ENCODE measurements at regions not wholly inside any gene's neighbourhood (a gene's known extent, or its start where the extent isn't known, plus 50 kb on each side); places are given as distances from the start of the nearest gene placed in this dataset.

DNA sequence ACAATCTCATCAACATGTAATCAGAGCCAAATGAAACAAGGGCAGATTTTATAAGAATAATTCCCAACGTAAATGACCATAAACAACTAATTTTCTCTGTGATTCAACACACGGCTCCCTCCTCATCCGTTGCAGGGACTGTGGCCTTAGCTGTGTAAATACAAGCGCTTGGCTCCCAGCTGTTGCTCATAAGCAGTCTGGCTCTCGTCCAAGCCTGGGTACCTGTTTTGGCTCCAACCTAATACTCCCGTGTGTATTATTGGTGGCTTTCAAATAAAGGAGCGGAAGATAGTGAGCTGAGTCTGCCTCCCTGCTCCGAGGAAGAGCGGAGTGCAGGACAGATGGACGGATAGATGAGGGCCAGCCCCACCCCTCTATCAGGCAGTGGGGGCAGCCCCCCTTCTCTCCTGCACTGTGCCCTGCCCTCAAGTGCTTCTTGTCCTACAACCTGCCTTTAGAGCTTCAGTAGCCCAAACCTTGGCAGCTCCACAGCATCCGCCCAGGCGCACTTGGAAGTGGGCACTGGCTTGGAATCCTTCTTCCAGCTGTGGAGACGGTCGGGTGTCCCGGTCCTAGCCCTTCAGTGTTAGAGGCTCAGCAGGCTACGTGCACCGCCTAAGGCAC is 670.9 kb downstream of the BRD1 start:
- Histone ChIP-seq H3K4me3 (ENCODE audit: low read length) (no peak overlapping the region), H3K9me3 (ENCODE audit: insufficient read depth, low read depth, low read length) (no peaks in the 10 kb centered on the region), H3K27me3 (ENCODE audit: insufficient read depth, low read length) (no peaks in the 10 kb centered on the region), H3K27ac (ENCODE audit: low read length) (no peak overlapping the region), H3K4me1 (ENCODE audit: insufficient read depth, low read length) (peaks cover 3% of the 10 kb centered on the region; the same call in 1 of the 2 replicates), H3K36me3 (ENCODE audit: insufficient read depth, low read depth, low read length) (no peaks in the 10 kb centered on the region), H3K9ac (ENCODE audit: low read depth, low read length) (no peak overlapping the region)

DNA sequence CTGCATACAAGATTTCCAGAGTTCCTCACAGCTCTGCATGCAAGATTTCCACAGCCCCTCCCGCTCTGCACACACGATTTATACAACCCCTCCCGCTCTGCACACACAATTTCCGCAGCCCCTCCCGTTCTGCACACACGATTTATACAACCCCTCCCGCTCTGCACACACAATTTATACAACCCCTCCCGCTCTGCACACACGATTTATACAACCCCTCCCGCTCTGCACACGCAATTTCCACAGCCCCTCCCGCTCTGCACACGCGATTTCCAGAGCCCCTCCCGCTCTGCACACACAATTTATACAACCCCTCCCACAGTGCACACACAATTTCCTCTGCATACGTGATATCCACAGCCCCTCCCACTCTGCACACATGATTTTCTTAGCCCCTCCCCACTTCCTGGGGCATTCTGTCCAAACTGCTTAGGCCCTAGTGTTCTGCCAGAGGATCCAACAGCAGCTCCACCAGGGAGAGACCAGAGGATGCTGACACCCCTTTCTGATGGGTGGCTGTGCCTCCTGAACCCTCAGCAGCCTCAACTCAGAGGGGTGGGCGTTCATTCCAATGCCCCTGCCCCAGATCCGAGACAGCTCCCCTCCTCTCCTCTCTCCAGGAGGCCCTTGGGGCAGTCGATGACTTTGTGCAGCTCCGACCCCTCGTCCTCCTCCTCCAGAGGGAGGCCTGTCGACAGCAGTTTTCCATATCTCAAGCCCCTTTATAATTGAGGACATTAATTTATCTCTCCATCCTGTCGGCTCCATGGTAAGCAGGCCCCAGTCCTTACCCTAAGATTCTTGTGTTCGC is 671.7 kb downstream of the BRD1 start:
- H3K36me3 ChIP-seq (ENCODE audit: insufficient read depth, low read depth, low read length): no peaks in the 10 kb centered on the region
- H3K9me3 ChIP-seq (ENCODE audit: insufficient read depth, low read depth, low read length): no peaks in the 10 kb centered on the region
- no peak overlapping the region for H3K9ac ChIP-seq (ENCODE audit: low read depth, low read length)
- peaks cover 3% of the 10 kb centered on the region; the same call in 1 of the 2 replicates for H3K4me1 ChIP-seq (ENCODE audit: insufficient read depth, low read length)
- no peak overlapping the region for H3K4me3 ChIP-seq (ENCODE audit: low read length)
- no peak overlapping the region for H3K27ac ChIP-seq (ENCODE audit: low read length)
- no peaks in the 10 kb centered on the region for H3K27me3 ChIP-seq (ENCODE audit: insufficient read depth, low read length)

DNA sequence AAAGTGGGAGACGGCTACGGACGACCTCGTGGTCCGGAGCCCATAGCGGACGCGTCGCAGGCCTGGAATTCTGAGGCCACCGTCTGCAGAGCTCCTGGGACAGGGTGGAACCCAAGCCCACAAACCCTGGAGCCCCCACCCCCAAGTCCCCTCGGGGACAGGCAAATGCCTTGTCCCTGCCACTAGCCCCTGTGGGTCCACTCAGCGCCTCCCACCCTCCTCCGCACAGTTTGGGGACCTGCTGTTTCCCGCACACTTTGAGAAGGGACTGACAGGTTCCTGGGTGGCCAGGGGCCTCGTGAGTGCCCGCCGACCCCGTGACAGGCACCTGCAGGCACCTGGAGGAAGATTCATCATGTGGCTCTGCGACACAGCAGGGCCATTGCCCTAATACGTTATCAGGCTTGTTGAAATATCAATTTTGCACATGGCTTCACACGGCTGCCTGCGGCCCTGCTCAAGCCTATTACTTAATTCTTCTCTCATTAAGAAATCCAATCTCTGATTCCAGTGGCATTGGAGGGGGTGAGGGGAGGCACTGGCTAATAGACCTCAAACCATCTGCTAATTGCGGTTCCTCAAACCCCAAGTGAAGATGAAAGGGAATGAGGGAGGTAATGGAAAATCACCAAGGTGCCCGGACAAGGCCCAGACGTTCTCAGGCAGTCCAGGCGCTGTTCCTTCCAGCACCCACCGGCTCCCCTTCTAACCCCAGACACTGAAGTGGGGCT is 672.5 kb downstream of the BRD1 start:
- Histone ChIP-seq H3K27ac (ENCODE audit: low read length) (no peak overlapping the region), H3K9ac (ENCODE audit: low read depth, low read length) (no peak overlapping the region), H3K9me3 (ENCODE audit: insufficient read depth, low read depth, low read length) (no peaks in the 10 kb centered on the region), H3K4me1 (ENCODE audit: insufficient read depth, low read length) (peaks cover 3% of the 10 kb centered on the region; the same call in 1 of the 2 replicates), H3K4me3 (ENCODE audit: low read length) (no peak overlapping the region), H3K36me3 (ENCODE audit: insufficient read depth, low read depth, low read length) (no peaks in the 10 kb centered on the region), H3K27me3 (ENCODE audit: insufficient read depth, low read length) (no peaks in the 10 kb centered on the region)

DNA sequence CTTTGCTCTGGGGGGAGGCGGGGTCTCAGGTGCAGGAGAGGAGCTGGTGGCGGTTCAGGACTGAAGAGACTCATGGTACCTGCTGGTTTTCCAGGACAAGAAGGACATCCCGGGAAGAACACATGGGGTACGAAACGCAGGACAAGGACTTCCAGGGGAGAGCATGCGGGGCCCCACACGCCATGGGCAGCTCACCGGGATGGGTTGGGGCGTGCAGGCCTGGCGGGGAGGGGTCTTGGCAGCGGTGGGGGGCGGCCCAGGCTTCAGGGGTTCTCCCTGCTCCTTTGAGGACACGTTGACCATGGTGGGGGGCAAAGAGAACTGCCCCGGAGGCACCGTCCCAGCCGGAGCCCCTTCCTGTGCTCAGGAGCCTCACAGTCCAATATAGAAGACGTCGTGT is 673.2 kb downstream of the BRD1 start:
- Histone ChIP-seq H3K4me1 (ENCODE audit: insufficient read depth, low read length) (peaks cover 3% of the 10 kb centered on the region; the same call in 1 of the 2 replicates), H3K4me3 (ENCODE audit: low read length) (no peak overlapping the region), H3K36me3 (ENCODE audit: insufficient read depth, low read depth, low read length) (no peaks in the 10 kb centered on the region), H3K9me3 (ENCODE audit: insufficient read depth, low read depth, low read length) (no peaks in the 10 kb centered on the region), H3K9ac (ENCODE audit: low read depth, low read length) (no peak overlapping the region), H3K27me3 (ENCODE audit: insufficient read depth, low read length) (no peaks in the 10 kb centered on the region), H3K27ac (ENCODE audit: low read length) (no peak overlapping the region)

DNA sequence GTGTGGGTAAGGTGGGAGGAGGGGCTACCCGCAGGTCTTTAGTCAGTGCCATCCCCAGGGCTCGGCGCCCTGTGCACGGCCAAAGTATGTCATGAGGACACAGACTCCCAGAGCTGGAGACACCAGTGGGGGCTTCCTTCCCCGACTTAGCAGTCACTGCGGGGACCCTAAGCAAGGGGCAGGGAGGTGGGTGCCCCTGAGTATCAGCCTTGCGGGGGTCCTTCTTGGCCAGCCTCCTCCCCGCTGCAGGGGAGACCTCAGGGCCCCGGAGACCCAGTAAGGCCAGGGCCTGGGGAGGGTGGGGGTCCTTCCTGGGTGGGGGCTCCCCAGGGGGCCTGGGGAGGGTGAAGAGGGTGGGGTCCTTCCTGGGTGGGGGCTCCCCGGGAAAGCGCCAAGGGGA is 673.8 kb downstream of the BRD1 start:
- no peak overlapping the region for H3K4me3 ChIP-seq (ENCODE audit: low read length)
- no peaks in the 10 kb centered on the region for H3K27me3 ChIP-seq (ENCODE audit: insufficient read depth, low read length)
- no peaks in the 10 kb centered on the region for H3K36me3 ChIP-seq (ENCODE audit: insufficient read depth, low read depth, low read length)
- peaks cover 3% of the 10 kb centered on the region; the same call in 1 of the 2 replicates for H3K4me1 ChIP-seq (ENCODE audit: insufficient read depth, low read length)
- H3K27ac ChIP-seq (ENCODE audit: low read length): no peak overlapping the region
- H3K9me3 ChIP-seq (ENCODE audit: insufficient read depth, low read depth, low read length): no peaks in the 10 kb centered on the region
- H3K9ac ChIP-seq (ENCODE audit: low read depth, low read length): no peak overlapping the region

DNA sequence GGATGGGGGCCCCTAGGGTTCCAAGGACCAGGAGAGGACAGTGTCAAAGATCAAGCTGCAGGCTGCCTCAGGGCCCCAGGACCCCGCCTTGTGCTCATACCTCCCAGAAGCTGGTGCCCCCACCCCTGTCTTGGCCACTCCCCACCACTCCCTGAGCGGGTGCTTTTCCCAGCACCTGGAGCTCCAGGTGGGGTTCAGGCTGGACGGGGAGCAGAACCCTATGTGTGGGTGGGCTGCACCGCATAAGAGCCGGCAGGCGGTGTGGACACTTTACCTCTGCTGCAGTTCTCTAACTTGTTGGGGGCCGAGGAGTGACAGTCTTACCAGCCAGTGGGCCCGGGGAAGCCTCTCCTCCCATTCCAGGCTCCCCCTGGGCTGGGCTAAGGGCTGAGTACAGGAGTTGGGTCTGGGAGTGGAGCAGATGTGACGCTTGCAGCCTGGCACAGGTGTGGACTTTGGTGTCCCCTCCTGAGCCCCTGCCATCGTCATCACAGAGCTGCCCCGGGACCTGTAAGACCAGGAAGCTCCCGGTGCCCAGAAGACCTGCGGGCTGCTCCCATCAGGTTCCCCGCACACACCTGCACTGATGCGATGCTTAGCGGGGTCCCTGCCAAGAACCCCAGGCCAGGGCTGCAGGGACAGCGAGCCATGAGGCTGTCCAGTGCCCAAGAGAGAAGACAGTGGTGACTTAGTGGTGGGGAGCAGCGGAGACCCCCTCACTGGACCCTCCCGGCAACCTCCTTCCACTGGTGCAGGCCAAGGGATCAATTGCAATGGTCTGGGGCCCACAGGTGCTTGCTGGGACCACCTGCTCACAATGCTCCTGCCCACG is 674.5 kb downstream of the BRD1 start:
- no peaks in the 10 kb centered on the region for H3K36me3 ChIP-seq (ENCODE audit: insufficient read depth, low read depth, low read length)
- H3K27ac ChIP-seq (ENCODE audit: low read length): no peak overlapping the region
- H3K4me3 ChIP-seq (ENCODE audit: low read length): no peak overlapping the region
- no peaks in the 10 kb centered on the region for H3K9me3 ChIP-seq (ENCODE audit: insufficient read depth, low read depth, low read length)
- H3K27me3 ChIP-seq (ENCODE audit: insufficient read depth, low read length): no peaks in the 10 kb centered on the region
- H3K9ac ChIP-seq (ENCODE audit: low read depth, low read length): no peak overlapping the region
- H3K4me1 ChIP-seq (ENCODE audit: insufficient read depth, low read length): peaks cover 3% of the 10 kb centered on the region; the same call in 1 of the 2 replicates

DNA sequence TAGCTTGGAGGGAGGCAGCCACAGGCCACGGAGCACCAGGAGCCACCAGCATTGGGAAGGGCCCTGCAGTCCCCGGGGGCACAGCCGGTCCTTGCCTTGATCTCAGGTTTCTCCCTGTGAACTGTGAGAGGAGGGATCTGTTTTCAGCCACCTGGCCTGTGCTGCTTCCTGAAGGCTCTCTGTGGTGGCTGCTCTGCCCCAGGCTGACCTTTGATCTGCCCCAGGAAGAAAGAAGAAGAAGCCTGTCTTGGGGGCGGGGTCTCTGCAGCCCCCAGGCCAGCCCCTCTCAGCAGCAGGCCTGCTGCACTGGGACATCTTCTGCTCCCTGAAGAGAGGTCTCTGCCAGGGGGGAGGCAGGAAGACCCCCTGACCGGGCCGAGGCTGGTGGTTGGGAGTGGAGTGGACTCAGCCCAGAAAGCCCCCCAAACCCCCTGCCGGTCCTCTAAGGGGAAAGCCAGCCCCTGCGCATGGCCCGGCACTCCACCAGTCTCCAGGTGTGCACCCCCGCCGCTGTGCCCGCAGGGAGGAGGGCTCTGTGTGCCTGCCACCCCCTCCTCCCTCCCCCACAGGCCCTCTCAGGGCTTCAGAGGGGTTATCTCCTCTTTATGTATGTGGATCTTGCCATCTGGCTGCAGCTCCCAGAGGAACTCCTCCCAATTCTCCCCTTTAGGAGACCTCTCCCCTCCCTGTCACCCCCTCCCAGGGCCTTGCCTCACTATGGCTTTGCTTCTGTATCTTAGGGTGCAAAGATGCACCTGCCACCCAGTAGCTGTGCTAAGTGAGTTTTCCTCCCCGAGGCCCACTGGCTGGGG is 675.3 kb downstream of the BRD1 start:
- H3K36me3 ChIP-seq (ENCODE audit: insufficient read depth, low read depth, low read length): no peaks in the 10 kb centered on the region
- no peak overlapping the region for H3K9ac ChIP-seq (ENCODE audit: low read depth, low read length)
- H3K9me3 ChIP-seq (ENCODE audit: insufficient read depth, low read depth, low read length): no peaks in the 10 kb centered on the region
- peaks cover 3% of the 10 kb centered on the region; the same call in 1 of the 2 replicates for H3K4me1 ChIP-seq (ENCODE audit: insufficient read depth, low read length)
- H3K27ac ChIP-seq (ENCODE audit: low read length): no peak overlapping the region
- H3K27me3 ChIP-seq (ENCODE audit: insufficient read depth, low read length): no peaks in the 10 kb centered on the region
- H3K4me3 ChIP-seq (ENCODE audit: low read length): no peak overlapping the region

DNA sequence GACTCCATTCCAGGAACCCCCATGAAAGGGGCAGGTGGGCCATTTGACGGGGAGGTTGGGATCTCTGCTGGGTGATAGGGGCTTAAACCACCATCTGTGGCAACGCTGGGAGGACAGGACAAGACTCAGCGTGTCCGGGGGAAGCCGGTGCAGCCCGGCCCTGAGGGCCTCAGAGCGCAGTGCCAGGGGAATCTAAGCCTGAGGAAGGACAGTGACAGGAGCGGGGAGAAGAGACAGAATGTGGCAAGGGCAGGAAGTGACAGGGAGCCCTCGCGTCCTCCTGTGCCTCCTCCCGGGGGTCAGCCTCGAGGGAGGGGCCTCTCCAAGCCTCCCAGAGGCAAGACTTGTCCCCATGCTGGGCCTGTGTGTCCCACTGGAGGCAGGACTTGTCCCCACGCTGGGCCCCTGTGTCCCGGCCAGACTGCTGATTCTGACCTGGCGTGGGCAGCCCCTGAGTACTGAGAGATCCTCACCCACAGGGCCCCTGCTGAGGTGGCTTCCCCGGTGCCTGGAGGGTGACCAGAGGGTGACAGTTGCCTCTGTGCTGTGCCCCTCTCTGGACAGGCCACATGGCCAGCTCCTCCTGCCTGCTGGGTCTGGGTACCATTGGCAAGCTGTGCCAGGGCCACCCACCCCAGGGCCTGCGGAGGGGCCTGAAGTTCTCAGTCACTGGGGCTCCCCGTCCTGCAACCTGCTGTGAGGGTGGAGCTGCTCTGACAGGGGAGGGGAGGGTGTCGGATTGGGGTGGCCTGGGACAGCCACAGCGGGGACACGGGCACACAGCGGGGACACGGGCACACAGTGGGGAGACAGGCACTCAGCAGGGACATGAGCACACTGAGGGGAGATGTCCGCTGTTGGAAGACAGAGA is 676.2 kb downstream of the BRD1 start:
- H3K4me3 ChIP-seq (ENCODE audit: low read length): no peak overlapping the region
- H3K36me3 ChIP-seq (ENCODE audit: insufficient read depth, low read depth, low read length): no peaks in the 10 kb centered on the region
- no peak overlapping the region for H3K27ac ChIP-seq (ENCODE audit: low read length)
- peaks cover 3% of the 10 kb centered on the region; the same call in 1 of the 2 replicates for H3K4me1 ChIP-seq (ENCODE audit: insufficient read depth, low read length)
- no peaks in the 10 kb centered on the region for H3K27me3 ChIP-seq (ENCODE audit: insufficient read depth, low read length)
- no peaks in the 10 kb centered on the region for H3K9me3 ChIP-seq (ENCODE audit: insufficient read depth, low read depth, low read length)
- no peak overlapping the region for H3K9ac ChIP-seq (ENCODE audit: low read depth, low read length)

DNA sequence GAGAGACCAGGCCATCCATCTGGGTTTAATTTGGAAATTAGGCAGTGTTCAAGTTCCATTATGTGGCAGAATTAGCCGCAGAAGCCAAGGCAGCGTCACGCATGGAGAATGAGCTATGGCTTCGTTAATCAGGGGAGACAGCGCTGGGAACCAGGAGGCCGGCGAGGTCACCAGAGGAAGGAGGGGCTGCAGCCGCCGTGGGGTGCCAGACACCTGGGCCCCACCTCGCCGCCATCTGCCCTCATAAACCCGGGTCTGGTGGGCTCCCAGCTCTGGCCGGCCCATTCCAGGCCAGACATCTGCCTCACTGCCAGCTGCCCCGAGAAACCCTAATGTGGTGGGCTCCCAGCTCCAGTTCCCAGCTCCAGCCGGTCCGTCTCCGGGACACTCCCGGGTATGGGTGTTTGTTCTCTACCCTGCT is 676.9 kb downstream of the BRD1 start:
- Histone ChIP-seq H3K9me3 (ENCODE audit: insufficient read depth, low read depth, low read length) (0 out of 2 replicates have a peak, but pooled peaks cover under 1% of the 10 kb centered on the region), H3K27me3 (ENCODE audit: insufficient read depth, low read length) (no peaks in the 10 kb centered on the region), H3K4me1 (ENCODE audit: insufficient read depth, low read length) (peaks cover 3% of the 10 kb centered on the region; the same call in 1 of the 2 replicates), H3K4me3 (ENCODE audit: low read length) (no peak overlapping the region), H3K36me3 (ENCODE audit: insufficient read depth, low read depth, low read length) (no peaks in the 10 kb centered on the region), H3K9ac (ENCODE audit: low read depth, low read length) (no peak overlapping the region), H3K27ac (ENCODE audit: low read length) (no peak overlapping the region)

Measured in iPS-20b (cell line).